GM12875 (cell line): ENCODE measurements at regions not wholly inside any gene's neighbourhood (a gene's known extent, or its start where the extent isn't known, plus 50 kb on each side); places are given as distances from the start of the nearest gene placed in this dataset.
A peak's percentile ranks its signal among the peaks of the same experiment; 100 is the strongest.

Experiments used
- H3K4me3 ChIP-seq: one replicate; pipeline ENCODE4 v1.5.1; 2011; ENCODE audit warnings: low read depth, low read length, control low read depth
- CTCF ChIP-seq: IDR thresholded peaks from 2 replicates; pipeline ENCODE4 v1.5.1; 2011; ENCODE audit warnings: low read depth, mild to moderate bottlenecking, control low read depth, inconsistent platforms, low read length, moderate library complexity, borderline replicate concordance; ENCODE audit not compliant: insufficient read depth

DNA sequence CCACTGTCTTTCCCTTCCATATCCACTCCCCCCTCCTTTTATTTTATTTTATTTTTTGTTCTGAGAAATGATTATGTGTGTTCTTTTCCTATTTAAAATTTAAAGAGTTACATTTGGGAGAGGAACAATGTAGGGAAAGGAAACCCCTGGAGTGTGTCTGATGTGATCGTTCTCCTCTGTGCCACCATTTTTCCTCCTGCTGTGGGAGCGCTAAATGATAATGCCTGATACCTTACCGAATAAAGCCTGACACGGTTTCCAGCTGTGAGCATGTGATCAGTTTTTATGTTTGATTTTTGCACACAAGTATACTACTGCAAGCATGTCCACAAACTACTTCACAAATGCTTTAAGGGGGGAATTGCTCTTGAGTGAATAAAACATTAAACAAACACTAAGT is 317.8 kb upstream of the FANCL start:
- no peak for TF ChIP-seq CTCF
- no peak overlapping the region for H3K4me3 ChIP-seq

DNA sequence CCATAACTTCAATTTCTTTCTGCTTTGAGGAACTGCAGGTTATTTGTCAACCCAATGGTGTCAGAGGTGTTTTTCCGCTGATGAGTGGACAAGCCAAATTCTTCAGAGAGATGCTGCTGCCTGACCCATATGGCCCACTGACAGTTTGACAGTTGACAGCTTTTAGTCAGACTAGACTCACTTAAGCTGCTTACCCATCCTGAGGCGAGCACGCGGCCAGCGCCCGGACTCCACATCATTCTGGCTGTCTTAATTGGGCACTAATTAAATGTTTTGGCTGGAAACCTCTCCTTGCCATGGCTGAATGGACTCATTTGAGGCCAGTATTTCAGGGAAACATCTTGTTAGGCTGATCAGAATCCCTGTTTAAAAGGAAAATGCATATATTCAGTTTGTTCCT is 316.1 kb upstream of the FANCL start:
- TF ChIP-seq CTCF: no peak
- H3K4me3 ChIP-seq: no peak overlapping the region

DNA sequence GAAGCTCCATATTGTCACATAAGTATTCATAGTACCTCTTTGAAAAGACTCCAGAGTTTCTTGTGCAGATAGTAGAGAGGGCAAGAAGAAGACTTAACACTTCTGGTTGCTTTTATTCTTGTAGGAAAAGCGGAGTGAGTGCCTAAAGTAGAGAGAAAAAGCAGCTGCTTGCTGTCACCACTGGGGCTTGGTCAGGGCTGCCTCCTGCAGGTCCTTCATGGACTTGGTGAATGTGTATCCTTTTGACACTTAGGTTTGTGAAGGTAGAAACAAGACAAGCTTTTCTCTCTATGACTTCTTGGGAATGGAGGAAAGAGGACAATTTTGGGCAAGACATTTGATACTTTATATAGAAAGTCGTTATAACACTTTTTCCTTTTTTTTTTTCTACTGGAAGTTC is 312.8 kb upstream of the FANCL start:
- TF ChIP-seq CTCF: peak; percentile 36; the same call in 1 of the 2 replicates
- H3K4me3 ChIP-seq: no peak overlapping the region

DNA sequence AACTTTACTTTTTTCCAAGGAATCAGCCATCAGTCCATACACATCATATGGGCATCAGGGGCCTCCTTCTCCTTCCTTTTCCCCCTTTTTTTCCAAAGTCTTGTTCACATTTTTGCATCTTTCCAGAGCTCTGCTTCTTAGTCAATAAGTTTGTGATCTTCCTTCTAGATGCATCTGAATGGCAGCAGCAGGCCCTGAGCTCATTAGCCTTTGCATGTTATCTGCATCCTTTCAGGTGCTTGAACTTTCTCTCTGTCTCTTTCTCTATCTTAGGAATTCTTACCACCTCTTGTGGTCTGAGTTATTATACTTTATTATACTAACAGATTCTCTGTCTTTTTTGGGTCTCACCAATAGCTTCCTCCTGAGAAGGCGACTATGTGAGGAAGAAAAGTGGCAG is 312.4 kb upstream of the FANCL start:
- TF ChIP-seq CTCF: no peak
- H3K4me3 ChIP-seq: no peak overlapping the region

- no peak for TF ChIP-seq CTCF
- H3K4me3 ChIP-seq: no peak overlapping the region
Measured at GRCh38 chr2:58545300-58546280, 304.5 kb upstream of the FANCL start.

GRCh38 chr2:58543442-58543841 is 302.3 kb upstream of the FANCL start:
- H3K4me3 ChIP-seq: no peak overlapping the region
- no peak for TF ChIP-seq CTCF

- H3K4me3 ChIP-seq: no peak overlapping the region
- no peak for TF ChIP-seq CTCF
Measured at GRCh38 chr2:58541511-58541910, 300.4 kb upstream of the FANCL start.
